KG1 (cell line): ENCODE measurements at regions not wholly inside any gene's neighbourhood (a gene's known extent, or its start where the extent isn't known, plus 50 kb on each side); places are given as distances from the start of the nearest gene placed in this dataset.
"Not testable (repeated sequence)": the region's sequence is repeated elsewhere in the genome, so short reads cannot be mapped to it uniquely, and the experiment has no call there.

Source experiments
- DNase-seq: peaks from one replicate; lab custom pipeline; 2025; lab: John Stamatoyannopoulos, UW

GRCh38 chr3:173216063-173216462, 75.0 kb upstream of the SPATA16 start:
- DNase-seq, result no peak

GRCh38 chr3:173214576-173214975, 73.5 kb upstream of the SPATA16 start:
- DNase-seq, result no peak

GRCh38 chr3:173199568-173199967, 58.5 kb upstream of the SPATA16 start:
- DNase-seq, result no peak

- DNase-seq, result not testable (repeated sequence)
Measured at GRCh38 chr3:173194868-173195267, 53.8 kb upstream of the SPATA16 start.

GRCh38 chr3:173191611-173192010, 50.6 kb upstream of the SPATA16 start:
- no peak for DNase-seq
